Smooth muscle cell (in vitro differentiated cells): ENCODE measurements at regions not wholly inside any gene's neighbourhood (a gene's known extent, or its start where the extent isn't known, plus 50 kb on each side); places are given as distances from the start of the nearest gene placed in this dataset.

ENCODE experiments used
- DNase-seq: peaks from one replicate; lab custom pipeline; 2025; ENCODE audit not compliant: unreplicated experiment; lab: John Stamatoyannopoulos, UW
- H2AFZ ChIP-seq: fragments of 200-600 bp; sonication (generic); 2 replicates; pipeline ENCODE4 v1.6.0; 2016; ENCODE audit warnings: antibody characterized with exemption, low read depth, mild to moderate bottlenecking
- H3F3A ChIP-seq: fragments of 200-600 bp; sonication (generic); 2 replicates; pipeline ENCODE4 v1.6.0; 2017; ENCODE audit warnings: antibody characterized with exemption, low read depth
- H3K27ac ChIP-seq: fragments of 200-600 bp; sonication (generic); 2 replicates; pipeline ENCODE4 v1.5.1; 2016; ENCODE audit warnings: low read depth, mild to moderate bottlenecking
- H3K27me3 ChIP-seq: fragments of 200-600 bp; sonication (generic); 2 replicates; pipeline ENCODE4 v1.6.1; 2016; ENCODE audit warnings: low read depth, mild to moderate bottlenecking
- H3K36me3 ChIP-seq: fragments of 200-600 bp; sonication (generic); 2 replicates; pipeline ENCODE4 v1.5.1; 2016; ENCODE audit warnings: low read depth
- H3K4me1 ChIP-seq: fragments of 200-600 bp; sonication (generic); 2 replicates; pipeline ENCODE4 v1.5.1; 2016; ENCODE audit warnings: low read depth
- H3K4me2 ChIP-seq: fragments of 200-600 bp; sonication (generic); 2 replicates; pipeline ENCODE4 v1.6.0; 2016; ENCODE audit warnings: mild to moderate bottlenecking
- H3K4me3 ChIP-seq: fragments of 200-600 bp; sonication (generic); 2 replicates; pipeline ENCODE4 v1.5.1; 2016; ENCODE audit warnings: mild to moderate bottlenecking
- H3K79me2 ChIP-seq: fragments of 200-600 bp; sonication (generic); 2 replicates; pipeline ENCODE4 v1.6.0; 2016; ENCODE audit warnings: low read depth, mild to moderate bottlenecking
- H3K9ac ChIP-seq: fragments of 200-600 bp; sonication (generic); 2 replicates; pipeline ENCODE4 v1.6.0; 2016; ENCODE audit warnings: low read depth
- H3K9me3 ChIP-seq: fragments of 200-600 bp; sonication (generic); replicated peaks from 2 replicates; pipeline ENCODE4 v1.5.1; 2016; ENCODE audit warnings: low read depth
- H4K20me1 ChIP-seq: fragments of 200-600 bp; sonication (generic); 2 replicates; pipeline ENCODE4 v1.6.0; 2016; ENCODE audit warnings: low read depth
- WGBS: methylation state at CpG from one replicate; pipeline ENCODE4 v1.1.7; 2016; ENCODE audit warnings: low lambda C conversion rate; 5-methylcytosine and 5-hydroxymethylcytosine counted together
- TF ChIP-seq, protein P1 (sequence below): fragments of 200-600 bp; sonication (generic); IDR thresholded peaks from 2 replicates; pipeline ENCODE4 v1.5.1; 2017; ENCODE audit warnings: borderline replicate concordance, mild to moderate bottlenecking, antibody characterized with exemption; ENCODE audit not compliant: insufficient read depth, poor library complexity, severe bottlenecking

DNA sequence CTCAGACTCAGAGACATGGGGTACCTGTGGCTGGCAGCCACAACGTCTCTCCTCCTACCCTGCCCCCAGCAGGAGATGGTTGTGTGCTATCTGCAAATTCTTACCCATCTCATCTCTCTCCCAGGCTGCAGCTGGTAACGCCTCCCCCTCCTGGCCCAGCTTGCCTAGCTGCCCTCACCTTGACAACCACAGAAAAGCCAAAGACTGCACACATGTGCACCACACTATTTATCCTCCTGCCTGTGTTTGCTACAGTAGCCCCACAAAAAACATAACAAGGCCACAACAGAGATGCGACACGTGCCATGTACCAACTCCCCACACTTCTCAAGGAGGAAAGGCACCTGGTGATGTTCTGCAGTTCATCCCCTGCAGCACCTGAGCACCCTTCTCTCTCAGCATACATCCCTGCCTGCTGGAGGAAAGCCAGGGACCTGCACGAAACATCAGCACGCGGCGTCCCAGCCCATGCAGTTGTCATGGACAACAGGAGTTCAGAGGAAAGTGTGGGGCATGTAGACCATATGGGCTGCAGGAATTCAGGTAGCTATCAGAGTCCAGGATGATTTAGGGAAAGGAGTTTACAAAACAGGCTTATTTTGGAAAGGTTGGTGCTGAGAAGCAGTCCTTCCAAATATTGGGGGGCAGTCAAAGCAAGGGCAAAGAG is 168.7 kb downstream of the C5orf15 start:
- TF ChIP-seq, protein P1, sequence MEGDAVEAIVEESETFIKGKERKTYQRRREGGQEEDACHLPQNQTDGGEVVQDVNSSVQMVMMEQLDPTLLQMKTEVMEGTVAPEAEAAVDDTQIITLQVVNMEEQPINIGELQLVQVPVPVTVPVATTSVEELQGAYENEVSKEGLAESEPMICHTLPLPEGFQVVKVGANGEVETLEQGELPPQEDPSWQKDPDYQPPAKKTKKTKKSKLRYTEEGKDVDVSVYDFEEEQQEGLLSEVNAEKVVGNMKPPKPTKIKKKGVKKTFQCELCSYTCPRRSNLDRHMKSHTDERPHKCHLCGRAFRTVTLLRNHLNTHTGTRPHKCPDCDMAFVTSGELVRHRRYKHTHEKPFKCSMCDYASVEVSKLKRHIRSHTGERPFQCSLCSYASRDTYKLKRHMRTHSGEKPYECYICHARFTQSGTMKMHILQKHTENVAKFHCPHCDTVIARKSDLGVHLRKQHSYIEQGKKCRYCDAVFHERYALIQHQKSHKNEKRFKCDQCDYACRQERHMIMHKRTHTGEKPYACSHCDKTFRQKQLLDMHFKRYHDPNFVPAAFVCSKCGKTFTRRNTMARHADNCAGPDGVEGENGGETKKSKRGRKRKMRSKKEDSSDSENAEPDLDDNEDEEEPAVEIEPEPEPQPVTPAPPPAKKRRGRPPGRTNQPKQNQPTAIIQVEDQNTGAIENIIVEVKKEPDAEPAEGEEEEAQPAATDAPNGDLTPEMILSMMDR, result no peak
- Histone ChIP-seq H2AFZ (no peak overlapping the region), H3K4me2 (no peak overlapping the region), H3K4me1 (no peaks in the 10 kb centered on the region), H3K27ac (no peak overlapping the region), H3K27me3 (no peaks in the 10 kb centered on the region), H3K9ac (no peak overlapping the region), H3F3A (no peaks in the 10 kb centered on the region), H4K20me1 (no peaks in the 10 kb centered on the region), H3K4me3 (no peak overlapping the region), H3K36me3 (no peaks in the 10 kb centered on the region), H3K9me3 (no peaks in the 10 kb centered on the region), H3K79me2 (no peaks in the 10 kb centered on the region)
- WGBS, result no CpG with 5 or more reads among the region's 8 CpGs
- no peak for DNase-seq

DNA sequence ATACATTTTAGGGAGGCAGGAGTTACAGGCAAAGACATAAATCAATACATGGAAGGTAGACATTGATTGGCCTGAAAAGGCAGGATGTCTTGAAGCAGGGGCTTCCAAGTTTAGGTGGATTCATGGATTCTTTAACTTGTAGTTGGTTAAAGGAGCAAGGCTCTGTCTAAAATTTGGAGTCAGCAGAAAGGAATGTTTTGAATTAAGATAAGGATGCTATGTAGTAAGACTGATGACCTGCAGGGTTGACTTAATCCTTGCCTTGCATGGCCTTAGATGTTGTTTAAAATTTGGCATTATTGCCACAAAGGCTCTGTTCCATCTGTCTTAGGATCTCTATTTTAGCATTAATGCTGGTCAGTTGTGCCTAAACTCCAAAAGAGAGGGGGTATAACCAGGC is 171.3 kb downstream of the C5orf15 start:
- Histone ChIP-seq H3F3A (no peaks in the 10 kb centered on the region), H3K27me3 (no peaks in the 10 kb centered on the region), H3K36me3 (no peaks in the 10 kb centered on the region), H3K9ac (no peak overlapping the region), H4K20me1 (no peaks in the 10 kb centered on the region), H3K4me3 (no peak overlapping the region), H3K27ac (no peak overlapping the region), H2AFZ (no peak overlapping the region), H3K4me1 (no peaks in the 10 kb centered on the region), H3K79me2 (no peaks in the 10 kb centered on the region), H3K4me2 (no peak overlapping the region), H3K9me3 (no peaks in the 10 kb centered on the region)
- TF ChIP-seq, protein P1, result no peak
- DNase-seq, result no peak

DNA sequence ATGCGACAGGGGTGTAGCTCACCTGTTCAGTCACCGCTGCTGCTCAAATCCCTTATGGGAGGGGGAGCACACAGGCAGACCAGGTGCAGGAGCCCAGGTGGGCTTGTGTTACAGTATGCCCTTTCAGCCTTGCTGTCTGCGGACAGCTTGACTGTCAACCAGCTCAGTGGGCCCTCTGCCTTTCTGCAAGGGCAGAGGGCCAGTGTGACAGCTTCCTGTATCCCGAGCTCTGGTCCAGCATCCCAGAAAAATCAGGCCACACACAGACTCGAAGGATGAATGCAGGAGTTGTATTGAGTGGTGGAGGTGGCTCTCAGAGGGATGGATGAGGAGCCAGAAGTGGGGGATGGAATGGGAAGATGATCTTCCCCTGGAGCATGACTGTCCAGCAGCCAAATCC is 172.2 kb downstream of the C5orf15 start:
- no peak overlapping the region for H3K27ac ChIP-seq
- DNase-seq, result no peak
- 78% methylated on average over 5 of the region's 5 CpGs for WGBS
- no peaks in the 10 kb centered on the region for H3K27me3 ChIP-seq
- no peak overlapping the region for H3K4me3 ChIP-seq
- H3K4me2 ChIP-seq, result no peak overlapping the region
- no peaks in the 10 kb centered on the region for H3K36me3 ChIP-seq
- H3F3A ChIP-seq, result no peaks in the 10 kb centered on the region
- TF ChIP-seq, protein P1, result no peak
- H2AFZ ChIP-seq, result no peak overlapping the region
- no peak overlapping the region for H3K9ac ChIP-seq
- H3K9me3 ChIP-seq, result no peaks in the 10 kb centered on the region
- no peaks in the 10 kb centered on the region for H3K79me2 ChIP-seq
- no peaks in the 10 kb centered on the region for H3K4me1 ChIP-seq
- no peaks in the 10 kb centered on the region for H4K20me1 ChIP-seq

DNA sequence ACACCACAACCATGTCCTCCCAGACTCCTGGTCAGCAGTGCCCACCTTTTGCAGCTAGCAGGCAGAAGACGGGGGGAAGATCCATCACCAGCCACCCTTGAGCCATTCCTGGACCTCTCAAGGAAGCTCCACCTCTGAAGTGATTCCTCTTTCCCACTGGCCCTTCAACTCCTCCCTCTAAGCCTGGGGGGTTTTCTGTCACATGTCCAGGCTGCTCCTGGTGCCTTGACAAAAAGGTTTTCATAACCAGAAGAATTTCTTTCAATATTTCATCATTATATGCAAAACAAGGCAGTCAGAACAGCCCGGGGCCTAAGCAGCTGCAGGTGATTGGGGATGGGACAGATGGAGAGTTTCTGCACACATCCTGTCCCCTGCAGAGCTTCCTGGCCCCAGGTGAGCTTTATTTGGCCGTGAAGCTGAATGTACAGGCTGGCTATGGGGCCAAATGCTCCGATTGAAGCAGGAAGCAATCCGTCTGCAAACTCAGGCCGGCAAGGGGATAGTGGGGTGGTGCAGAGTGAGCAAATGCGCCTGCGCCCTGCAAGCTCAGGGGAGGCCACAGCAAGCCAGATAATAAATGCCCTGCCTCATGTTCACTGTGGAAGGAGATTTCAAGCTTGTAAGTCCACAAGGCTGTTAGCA is 173.5 kb downstream of the C5orf15 start:
- Histone ChIP-seq H3K4me2 (no peak overlapping the region), H3K9me3 (no peaks in the 10 kb centered on the region), H3K4me3 (no peak overlapping the region), H3K4me1 (no peaks in the 10 kb centered on the region), H3K79me2 (no peaks in the 10 kb centered on the region), H4K20me1 (no peaks in the 10 kb centered on the region), H3K36me3 (no peaks in the 10 kb centered on the region), H3F3A (no peaks in the 10 kb centered on the region), H3K27ac (no peak overlapping the region), H3K27me3 (no peaks in the 10 kb centered on the region), H2AFZ (no peak overlapping the region), H3K9ac (no peak overlapping the region)
- TF ChIP-seq, protein P1, result no peak
- 80% methylated on average over 8 of the region's 8 CpGs for WGBS
- no peak for DNase-seq
